ENCODE measurements at regions not wholly inside any gene's neighbourhood (a gene's known extent, or its start where the extent isn't known, plus 50 kb on each side); places are given as distances from the start of the nearest gene placed in this dataset.
"Not testable (repeated sequence)": the region's sequence is repeated elsewhere in the genome, so short reads cannot be mapped to it uniquely, and the experiment has no call there.

GRCh38 chr4:181845617-181846016, 397.6 kb upstream of the TENM3 start:
- no peak for DNase-seq (ENCODE audit: low read depth in 3 of 3, low spot score in 1 of 3)

- no peak for DNase-seq (ENCODE audit: low read depth in 3 of 3, low spot score in 1 of 3)
Measured at GRCh38 chr4:181846934-181847333, 396.3 kb upstream of the TENM3 start.

- DNase-seq (ENCODE audit: low read depth in 3 of 3, low spot score in 1 of 3), result no peak
Measured at GRCh38 chr4:181848357-181848756, 394.8 kb upstream of the TENM3 start.

GRCh38 chr4:181849472-181849871, 393.7 kb upstream of the TENM3 start:
- DNase-seq (ENCODE audit: low read depth in 3 of 3, low spot score in 1 of 3), result no peak

- no peak for DNase-seq (ENCODE audit: low read depth in 3 of 3, low spot score in 1 of 3)
Measured at GRCh38 chr4:181853881-181854511, 389.2 kb upstream of the TENM3 start.

GRCh38 chr4:181855307-181855706, 387.9 kb upstream of the TENM3 start:
- no peak for DNase-seq (ENCODE audit: low read depth in 3 of 3, low spot score in 1 of 3)

- DNase-seq (ENCODE audit: low read depth in 3 of 3, low spot score in 1 of 3), result not testable (repeated sequence)
Measured at GRCh38 chr4:181857471-181857870, 385.7 kb upstream of the TENM3 start.

GRCh38 chr4:181858741-181859140, 384.5 kb upstream of the TENM3 start:
- DNase-seq (ENCODE audit: low read depth in 3 of 3, low spot score in 1 of 3), result no peak

GRCh38 chr4:181859439-181859838, 383.8 kb upstream of the TENM3 start:
- DNase-seq (ENCODE audit: low read depth in 3 of 3, low spot score in 1 of 3), result no peak

- no peak for DNase-seq (ENCODE audit: low read depth in 3 of 3, low spot score in 1 of 3)
Measured at GRCh38 chr4:181860157-181860556, 383.0 kb upstream of the TENM3 start.

- no peak for DNase-seq (ENCODE audit: low read depth in 3 of 3, low spot score in 1 of 3)
Measured at GRCh38 chr4:181860668-181861067, 382.5 kb upstream of the TENM3 start.

- no peak for DNase-seq (ENCODE audit: low read depth in 3 of 3, low spot score in 1 of 3)
Measured at GRCh38 chr4:181863856-181864255, 379.3 kb upstream of the TENM3 start.

- DNase-seq (ENCODE audit: low read depth in 3 of 3, low spot score in 1 of 3), result no peak
Measured at GRCh38 chr4:181870326-181870725, 372.9 kb upstream of the TENM3 start.

GRCh38 chr4:181874602-181875001, 368.6 kb upstream of the TENM3 start:
- no peak for DNase-seq (ENCODE audit: low read depth in 3 of 3, low spot score in 1 of 3)

- no peak for DNase-seq (ENCODE audit: low read depth in 3 of 3, low spot score in 1 of 3)
Measured at GRCh38 chr4:181877329-181877848, 365.8 kb upstream of the TENM3 start.

- DNase-seq (ENCODE audit: low read depth in 3 of 3, low spot score in 1 of 3), result no peak
Measured at GRCh38 chr4:181890031-181890430, 353.2 kb upstream of the TENM3 start.

GRCh38 chr4:181890911-181891310, 352.3 kb upstream of the TENM3 start:
- no peak for DNase-seq (ENCODE audit: low read depth in 3 of 3, low spot score in 1 of 3)

GRCh38 chr4:181896614-181897013, 346.6 kb upstream of the TENM3 start:
- DNase-seq (ENCODE audit: low read depth in 3 of 3, low spot score in 1 of 3), result no peak

GRCh38 chr4:181897935-181898334, 345.3 kb upstream of the TENM3 start:
- DNase-seq (ENCODE audit: low read depth in 3 of 3, low spot score in 1 of 3), result no peak

GRCh38 chr4:181902404-181902803, 340.8 kb upstream of the TENM3 start:
- not testable (repeated sequence) for DNase-seq (ENCODE audit: low read depth in 3 of 3, low spot score in 1 of 3)

GRCh38 chr4:181905708-181906107, 337.5 kb upstream of the TENM3 start:
- DNase-seq (ENCODE audit: low read depth in 3 of 3, low spot score in 1 of 3), result no peak

- DNase-seq (ENCODE audit: low read depth in 3 of 3, low spot score in 1 of 3), result no peak
Measured at GRCh38 chr4:181908168-181908567, 335.0 kb upstream of the TENM3 start.

- no peak for DNase-seq (ENCODE audit: low read depth in 3 of 3, low spot score in 1 of 3)
Measured at GRCh38 chr4:181909368-181909767, 333.8 kb upstream of the TENM3 start.
